ENCODE measurements at regions not wholly inside any gene's neighbourhood (a gene's known extent, or its start where the extent isn't known, plus 50 kb on each side); places are given as distances from the start of the nearest gene placed in this dataset.

DNA sequence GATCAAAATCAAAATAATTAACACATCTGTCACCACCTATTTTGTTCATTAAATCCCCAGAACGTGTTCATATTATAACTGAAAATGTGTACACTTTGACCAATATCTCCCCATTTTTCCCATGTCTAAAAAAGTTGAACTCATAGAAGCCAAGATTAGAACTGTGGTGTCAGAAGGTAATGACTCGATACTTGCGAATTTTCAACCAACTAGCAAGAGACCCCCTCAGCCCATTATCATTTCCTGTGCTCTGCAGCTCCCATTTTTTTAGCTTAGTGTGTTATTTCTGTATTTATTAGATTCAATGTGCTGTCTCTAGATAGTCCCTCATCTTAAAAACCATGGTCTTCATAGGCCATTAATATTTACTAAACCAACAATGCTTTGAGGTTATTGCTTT is 248.7 kb upstream of the PIK3C3 start:
- H3K27me3 Mint-ChIP-seq (ENCODE audit: insufficient read depth): no peaks in the 10 kb centered on the region
- no peaks in the 10 kb centered on the region for H3K9me3 ChIP-seq (ENCODE audit: control insufficient read depth, low read length)
- peaks cover 2% of the 10 kb centered on the region for H3K4me1 Mint-ChIP-seq
- WGBS, 2 experiments (ENCODE audit: insufficient coverage in 1 of 2, insufficient read length in 1 of 2): 98 to 100% methylated on average over 3 of the region's 3 CpGs
- no peaks in the 10 kb centered on the region for H3K36me3 Mint-ChIP-seq (ENCODE audit: low read depth)
- H3K27me3 ChIP-seq (ENCODE audit: control insufficient read depth, insufficient read depth, low read length, poor library complexity, severe bottlenecking): no peaks in the 10 kb centered on the region
- DNase-seq: no peak
- no peaks in the 10 kb centered on the region for H3K4me1 ChIP-seq (ENCODE audit: control insufficient read depth, insufficient read depth, low read length)
- no peak overlapping the region for H3K27ac ChIP-seq (ENCODE audit: low read depth, low read length)
- TF ChIP-seq, protein P1, sequence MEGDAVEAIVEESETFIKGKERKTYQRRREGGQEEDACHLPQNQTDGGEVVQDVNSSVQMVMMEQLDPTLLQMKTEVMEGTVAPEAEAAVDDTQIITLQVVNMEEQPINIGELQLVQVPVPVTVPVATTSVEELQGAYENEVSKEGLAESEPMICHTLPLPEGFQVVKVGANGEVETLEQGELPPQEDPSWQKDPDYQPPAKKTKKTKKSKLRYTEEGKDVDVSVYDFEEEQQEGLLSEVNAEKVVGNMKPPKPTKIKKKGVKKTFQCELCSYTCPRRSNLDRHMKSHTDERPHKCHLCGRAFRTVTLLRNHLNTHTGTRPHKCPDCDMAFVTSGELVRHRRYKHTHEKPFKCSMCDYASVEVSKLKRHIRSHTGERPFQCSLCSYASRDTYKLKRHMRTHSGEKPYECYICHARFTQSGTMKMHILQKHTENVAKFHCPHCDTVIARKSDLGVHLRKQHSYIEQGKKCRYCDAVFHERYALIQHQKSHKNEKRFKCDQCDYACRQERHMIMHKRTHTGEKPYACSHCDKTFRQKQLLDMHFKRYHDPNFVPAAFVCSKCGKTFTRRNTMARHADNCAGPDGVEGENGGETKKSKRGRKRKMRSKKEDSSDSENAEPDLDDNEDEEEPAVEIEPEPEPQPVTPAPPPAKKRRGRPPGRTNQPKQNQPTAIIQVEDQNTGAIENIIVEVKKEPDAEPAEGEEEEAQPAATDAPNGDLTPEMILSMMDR (conservative IDR thresholded peaks at IDR 0.05): no peak
- no peaks in the 10 kb centered on the region for H3K36me3 ChIP-seq (ENCODE audit: control insufficient read depth, insufficient read depth, low read length)
- no peak overlapping the region for H3K4me3 ChIP-seq (ENCODE audit: low read length)
- H3K9ac ChIP-seq (ENCODE audit: extremely low read depth, low read length, poor library complexity, severe bottlenecking): no peak overlapping the region
- H3K9me3 Mint-ChIP-seq: no peaks in the 10 kb centered on the region
- H3K4me3 Mint-ChIP-seq: no peak overlapping the region
- no peak overlapping the region for H3K27ac Mint-ChIP-seq

DNA sequence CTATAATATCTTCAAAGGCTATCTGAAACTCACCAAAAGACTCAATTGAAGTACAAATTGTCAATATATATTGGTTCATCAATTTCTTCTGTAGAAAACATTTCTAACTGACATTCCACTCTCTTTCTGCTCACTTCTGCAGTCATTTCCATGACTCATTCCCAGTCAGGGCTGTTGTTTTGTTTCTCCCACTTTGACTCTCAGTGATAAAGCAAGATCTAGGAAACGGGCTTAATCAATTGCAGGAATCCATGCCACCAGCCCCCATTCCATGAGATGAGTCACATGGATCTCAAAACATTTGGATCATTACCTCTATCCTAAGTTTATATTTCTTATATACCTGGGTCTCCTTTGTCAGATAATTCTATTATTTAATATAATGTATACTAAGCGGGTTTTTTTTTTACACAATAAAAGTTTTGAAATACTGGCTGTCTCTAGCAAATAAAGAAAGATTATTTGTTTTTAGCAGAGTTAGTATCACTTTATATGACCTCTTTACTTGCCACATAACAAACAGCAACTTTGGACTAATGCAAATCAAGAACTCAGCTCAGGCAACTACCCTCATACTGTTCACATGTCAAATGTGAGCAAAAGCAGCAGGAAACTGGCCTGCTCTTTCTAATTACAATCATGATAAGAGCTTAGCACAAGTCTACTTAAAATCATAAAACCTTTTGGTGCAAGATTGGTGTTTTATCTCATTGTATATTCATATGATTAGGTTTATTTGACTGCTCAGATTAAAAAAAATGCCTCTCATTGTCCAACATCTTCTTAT is 251.1 kb upstream of the PIK3C3 start:
- TF ChIP-seq, protein P1 (conservative IDR thresholded peaks at IDR 0.05): no peak
- Histone ChIP-seq H3K9ac (ENCODE audit: extremely low read depth, low read length, poor library complexity, severe bottlenecking) (no peak overlapping the region), H3K4me3 (ENCODE audit: low read length) (no peak overlapping the region), H3K27ac (ENCODE audit: low read depth, low read length) (peak overlapping the region; percentile 16), H3K9me3 (ENCODE audit: control insufficient read depth, low read length) (no peaks in the 10 kb centered on the region), H3K27me3 (ENCODE audit: control insufficient read depth, insufficient read depth, low read length, poor library complexity, severe bottlenecking) (no peaks in the 10 kb centered on the region), H3K36me3 (ENCODE audit: control insufficient read depth, insufficient read depth, low read length) (no peaks in the 10 kb centered on the region), H3K4me1 (ENCODE audit: control insufficient read depth, insufficient read depth, low read length) (no peaks in the 10 kb centered on the region)
- Mint-ChIP-seq H3K9me3 (no peaks in the 10 kb centered on the region), H3K4me1 (peaks cover 2% of the 10 kb centered on the region), H3K36me3 (ENCODE audit: low read depth) (no peaks in the 10 kb centered on the region), H3K4me3 (no peak overlapping the region), H3K27ac (no peak overlapping the region), H3K27me3 (ENCODE audit: insufficient read depth) (no peaks in the 10 kb centered on the region)
- WGBS, 2 experiments (ENCODE audit: insufficient coverage in 1 of 2, insufficient read length in 1 of 2): 47% methylated on average over 1 of the region's 2 CpGs; no CpG with 5 or more reads in 1 of the 2 experiments
- no peak for DNase-seq

DNA sequence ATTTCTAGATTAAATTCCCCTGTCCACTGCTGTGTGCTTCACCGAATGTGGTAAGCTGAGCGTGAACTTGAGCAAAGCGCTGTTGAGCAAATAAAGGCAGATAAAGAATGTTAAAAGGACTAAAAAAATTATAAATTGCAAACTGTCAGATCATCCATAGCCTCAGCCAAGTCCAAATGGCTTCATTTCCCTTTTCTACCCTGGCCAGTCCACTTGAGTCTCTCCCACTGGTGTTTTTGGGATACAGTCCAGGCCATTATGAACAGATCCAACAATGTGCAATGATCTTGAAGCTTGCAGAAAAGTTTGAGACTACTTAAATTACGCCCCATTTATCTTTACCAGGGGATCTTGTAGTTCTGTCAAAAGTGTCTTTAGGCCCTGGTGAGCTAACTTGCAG is 254.6 kb upstream of the PIK3C3 start:
- 80 to 89% methylated on average over 4 of the region's 4 CpGs for WGBS, 2 experiments (ENCODE audit: insufficient coverage in 1 of 2, insufficient read length in 1 of 2)

More for the DNA sequence above, 254.6 kb upstream of the PIK3C3 start:
- H3K4me3 Mint-ChIP-seq: no peak overlapping the region
- H3K36me3 Mint-ChIP-seq (ENCODE audit: low read depth): no peaks in the 10 kb centered on the region
- no peaks in the 10 kb centered on the region for H3K36me3 ChIP-seq (ENCODE audit: control insufficient read depth, insufficient read depth, low read length)
- H3K9ac ChIP-seq (ENCODE audit: extremely low read depth, low read length, poor library complexity, severe bottlenecking): no peak overlapping the region
- DNase-seq: no peak
- TF ChIP-seq, protein P1 (conservative IDR thresholded peaks at IDR 0.05): no peak
- H3K4me1 ChIP-seq (ENCODE audit: control insufficient read depth, insufficient read depth, low read length): no peaks in the 10 kb centered on the region
- no peaks in the 10 kb centered on the region for H3K27me3 ChIP-seq (ENCODE audit: control insufficient read depth, insufficient read depth, low read length, poor library complexity, severe bottlenecking)
- no peak overlapping the region for H3K27ac ChIP-seq (ENCODE audit: low read depth, low read length)
- no peaks in the 10 kb centered on the region for H3K9me3 ChIP-seq (ENCODE audit: control insufficient read depth, low read length)
- H3K27ac Mint-ChIP-seq: no peak overlapping the region
- no peaks in the 10 kb centered on the region for H3K27me3 Mint-ChIP-seq (ENCODE audit: insufficient read depth)
- no peaks in the 10 kb centered on the region for H3K9me3 Mint-ChIP-seq
- H3K4me3 ChIP-seq (ENCODE audit: low read length): no peak overlapping the region
- H3K4me1 Mint-ChIP-seq: peaks cover 2% of the 10 kb centered on the region

All from endodermal cell (in vitro differentiated cells).